Omental fat pad (tissue), 3 donors: ENCODE measurements at regions not wholly inside any gene's neighbourhood (a gene's known extent, or its start where the extent isn't known, plus 50 kb on each side); places are given as distances from the start of the nearest gene placed in this dataset.
"Not testable (repeated sequence)": the region's sequence is repeated elsewhere in the genome, so short reads cannot be mapped to it uniquely, and the experiment has no call there.

Experiments
- ATAC-seq: fragments of 150-250 bp; one replicate; pipeline ENCODE4 v1.9.1; 2016; ENCODE audit warnings: mild to moderate bottlenecking, moderate library complexity; ENCODE audit not compliant: low FRiP score
- DNase-seq: peaks from one replicate; pipeline ENCODE4 v3.0.0-alpha.2; 2019; ENCODE audit warnings: low spot score
- TF ChIP-seq, protein P1 (sequence below), 3 donors: fragments of 450-650 bp; IDR thresholded peaks; one replicate each; pipeline ENCODE4 v1.5.1; 2016 to 2017; ENCODE audit warnings: antibody characterized with exemption in 3 of 3, mild to moderate bottlenecking in 3 of 3, moderate library complexity in 2 of 3

- DNase-seq (no peak), ATAC-seq (no peak)
- TF ChIP-seq, protein P1, sequence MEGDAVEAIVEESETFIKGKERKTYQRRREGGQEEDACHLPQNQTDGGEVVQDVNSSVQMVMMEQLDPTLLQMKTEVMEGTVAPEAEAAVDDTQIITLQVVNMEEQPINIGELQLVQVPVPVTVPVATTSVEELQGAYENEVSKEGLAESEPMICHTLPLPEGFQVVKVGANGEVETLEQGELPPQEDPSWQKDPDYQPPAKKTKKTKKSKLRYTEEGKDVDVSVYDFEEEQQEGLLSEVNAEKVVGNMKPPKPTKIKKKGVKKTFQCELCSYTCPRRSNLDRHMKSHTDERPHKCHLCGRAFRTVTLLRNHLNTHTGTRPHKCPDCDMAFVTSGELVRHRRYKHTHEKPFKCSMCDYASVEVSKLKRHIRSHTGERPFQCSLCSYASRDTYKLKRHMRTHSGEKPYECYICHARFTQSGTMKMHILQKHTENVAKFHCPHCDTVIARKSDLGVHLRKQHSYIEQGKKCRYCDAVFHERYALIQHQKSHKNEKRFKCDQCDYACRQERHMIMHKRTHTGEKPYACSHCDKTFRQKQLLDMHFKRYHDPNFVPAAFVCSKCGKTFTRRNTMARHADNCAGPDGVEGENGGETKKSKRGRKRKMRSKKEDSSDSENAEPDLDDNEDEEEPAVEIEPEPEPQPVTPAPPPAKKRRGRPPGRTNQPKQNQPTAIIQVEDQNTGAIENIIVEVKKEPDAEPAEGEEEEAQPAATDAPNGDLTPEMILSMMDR (IDR thresholded peaks at IDR 0.05): no peak
Observed at GRCh38 chr18:38663270-38663669, 1097.7 kb upstream of the CELF4 start.

GRCh38 chr18:38654946-38655345 lies 1089.3 kb upstream of the CELF4 start:
- TF ChIP-seq, protein P1 (IDR thresholded peaks at IDR 0.05): no peak
- DNase-seq (no peak), ATAC-seq (no peak)

GRCh38 chr18:38651736-38652135 lies 1086.1 kb upstream of the CELF4 start:
- TF ChIP-seq, protein P1 (IDR thresholded peaks at IDR 0.05): no peak
- DNase-seq (no peak), ATAC-seq (no peak)

- DNase-seq (no peak), ATAC-seq (no peak)
- TF ChIP-seq, protein P1 (IDR thresholded peaks at IDR 0.05): no peak
Observed at GRCh38 chr18:38648179-38648578, 1082.6 kb upstream of the CELF4 start.

- TF ChIP-seq, protein P1 (IDR thresholded peaks at IDR 0.05): no peak
- no peak for DNase-seq
- ATAC-seq: no peak
Observed at GRCh38 chr18:38646296-38646695, 1080.7 kb upstream of the CELF4 start.

DNA sequence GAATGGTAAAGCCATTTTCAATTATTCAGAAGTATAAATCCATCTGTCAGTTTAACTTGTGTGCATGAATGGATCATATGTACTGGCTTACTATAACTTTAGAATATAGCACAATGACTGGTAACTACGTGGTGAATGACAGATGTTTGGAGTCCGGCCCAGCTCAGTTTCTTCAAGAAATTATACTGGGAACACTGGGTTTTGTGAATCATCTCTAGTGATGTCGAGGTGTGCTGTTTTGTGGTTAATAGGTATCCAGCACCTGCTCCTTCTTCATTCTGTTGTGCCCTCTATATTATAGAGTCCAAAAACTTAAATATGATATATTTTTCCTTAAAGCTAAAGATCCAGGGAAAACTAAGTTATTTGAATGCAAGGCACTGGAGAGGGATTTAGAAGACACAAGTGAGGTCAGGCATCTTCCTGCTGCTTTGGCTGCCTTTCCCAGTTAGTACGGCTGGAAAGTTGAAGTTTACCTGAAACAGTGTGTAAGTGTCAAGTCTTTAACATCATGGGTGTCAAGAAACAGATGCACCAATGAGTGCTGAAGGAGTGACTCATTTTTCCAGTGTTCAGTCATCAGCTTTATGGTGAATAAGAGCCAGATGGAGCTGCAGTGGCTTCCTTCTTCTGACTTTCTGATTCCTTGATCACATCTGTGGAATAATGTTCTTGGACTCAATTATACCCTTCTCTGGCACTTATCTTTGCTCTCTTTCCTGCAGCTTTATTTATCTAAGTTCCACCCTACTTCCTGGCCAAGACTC lies 1079.5 kb upstream of the CELF4 start:
- TF ChIP-seq, protein P1 (IDR thresholded peaks at IDR 0.05): no peak
- no peak for ATAC-seq
- no peak for DNase-seq

DNA sequence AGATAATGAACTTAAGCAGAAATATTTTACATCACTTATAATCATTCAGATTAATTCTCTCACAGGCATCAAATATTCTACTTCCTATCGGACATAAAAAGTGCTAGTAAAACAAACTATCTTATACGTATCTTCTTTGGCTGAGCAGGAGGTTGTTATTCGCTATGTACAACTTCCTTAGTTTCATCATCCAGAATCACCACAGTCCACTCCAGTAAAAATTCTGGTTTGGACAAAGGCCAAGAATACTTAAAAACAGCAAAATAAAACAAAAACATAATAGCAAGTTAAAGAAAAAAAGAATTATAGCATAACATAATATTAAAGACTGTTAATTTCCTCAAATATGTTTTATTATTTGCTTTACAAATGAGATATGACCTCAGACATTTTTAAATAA lies 1077.1 kb upstream of the CELF4 start:
- TF ChIP-seq, protein P1 (IDR thresholded peaks at IDR 0.05): no peak
- ATAC-seq: no peak
- no peak for DNase-seq

DNA sequence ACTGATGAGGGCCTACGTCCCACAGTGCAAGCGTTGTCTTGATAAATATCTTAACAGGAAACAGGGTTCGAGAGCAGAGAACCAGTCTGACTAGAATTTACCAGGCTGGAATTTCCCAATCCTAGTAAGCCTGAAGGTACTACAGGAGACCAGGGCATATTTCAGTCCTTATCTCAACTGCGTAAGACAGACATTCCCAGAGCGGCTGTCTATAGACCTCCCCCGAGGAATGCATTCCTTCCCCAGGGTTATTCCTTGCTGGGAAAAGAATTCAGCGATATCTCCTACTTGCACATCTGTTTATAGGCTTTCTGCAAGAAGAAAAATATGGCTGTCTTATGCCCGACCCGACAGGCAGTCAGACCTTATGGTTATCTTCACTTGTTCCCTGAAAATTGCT lies 1074.1 kb upstream of the CELF4 start:
- not testable (repeated sequence) for ATAC-seq, DNase-seq
